LNCaP clone FGC (cell line): ENCODE measurements at regions not wholly inside any gene's neighbourhood (a gene's known extent, or its start where the extent isn't known, plus 50 kb on each side); places are given as distances from the start of the nearest gene placed in this dataset.

Source experiments
- DNase-seq: peaks from one replicate; pipeline ENCODE4 v3.0.0-alpha.2; 2011; ENCODE audit warnings: low read depth
- H3K4me3 ChIP-seq: 2 replicates; pipeline ENCODE4 v1.5.1; 2011; ENCODE audit warnings: mild to moderate bottlenecking, low read depth, low read length, control low read depth
- TF ChIP-seq, protein P1 (sequence below): IDR thresholded peaks from 2 replicates; pipeline ENCODE4 v1.5.1; 2012; ENCODE audit warnings: mild to moderate bottlenecking; ENCODE audit not compliant: control insufficient read depth, insufficient read depth; ENCODE audit errors: extremely low read depth

GRCh38 chrX:39288592-39288991 is 487.3 kb downstream of the MID1IP1 start:
- TF ChIP-seq, protein P1, sequence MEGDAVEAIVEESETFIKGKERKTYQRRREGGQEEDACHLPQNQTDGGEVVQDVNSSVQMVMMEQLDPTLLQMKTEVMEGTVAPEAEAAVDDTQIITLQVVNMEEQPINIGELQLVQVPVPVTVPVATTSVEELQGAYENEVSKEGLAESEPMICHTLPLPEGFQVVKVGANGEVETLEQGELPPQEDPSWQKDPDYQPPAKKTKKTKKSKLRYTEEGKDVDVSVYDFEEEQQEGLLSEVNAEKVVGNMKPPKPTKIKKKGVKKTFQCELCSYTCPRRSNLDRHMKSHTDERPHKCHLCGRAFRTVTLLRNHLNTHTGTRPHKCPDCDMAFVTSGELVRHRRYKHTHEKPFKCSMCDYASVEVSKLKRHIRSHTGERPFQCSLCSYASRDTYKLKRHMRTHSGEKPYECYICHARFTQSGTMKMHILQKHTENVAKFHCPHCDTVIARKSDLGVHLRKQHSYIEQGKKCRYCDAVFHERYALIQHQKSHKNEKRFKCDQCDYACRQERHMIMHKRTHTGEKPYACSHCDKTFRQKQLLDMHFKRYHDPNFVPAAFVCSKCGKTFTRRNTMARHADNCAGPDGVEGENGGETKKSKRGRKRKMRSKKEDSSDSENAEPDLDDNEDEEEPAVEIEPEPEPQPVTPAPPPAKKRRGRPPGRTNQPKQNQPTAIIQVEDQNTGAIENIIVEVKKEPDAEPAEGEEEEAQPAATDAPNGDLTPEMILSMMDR = no peak
- DNase-seq = no peak
- H3K4me3 ChIP-seq = no peak overlapping the region

DNA sequence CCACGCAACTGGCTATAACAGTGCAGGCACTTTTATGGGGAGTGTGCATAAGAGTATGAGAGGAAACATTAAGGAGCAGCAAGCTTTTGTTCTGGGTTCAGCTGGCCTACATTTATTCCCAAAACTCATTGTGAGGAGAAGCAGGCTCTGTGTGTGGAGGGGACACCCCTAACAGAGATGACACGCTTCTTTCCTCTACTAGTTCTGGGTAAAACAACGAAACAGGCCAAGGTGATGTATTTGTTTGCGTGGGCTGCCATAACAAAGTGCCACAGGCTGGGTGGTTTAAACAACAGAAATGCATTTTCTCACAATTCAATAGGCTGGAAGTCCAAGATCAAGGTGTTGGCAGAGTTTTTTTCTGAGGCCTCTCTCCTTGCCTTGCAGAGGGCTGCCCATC is 488.6 kb downstream of the MID1IP1 start:
- no peak for DNase-seq
- TF ChIP-seq, protein P1 = no peak
- H3K4me3 ChIP-seq = no peak overlapping the region

DNA sequence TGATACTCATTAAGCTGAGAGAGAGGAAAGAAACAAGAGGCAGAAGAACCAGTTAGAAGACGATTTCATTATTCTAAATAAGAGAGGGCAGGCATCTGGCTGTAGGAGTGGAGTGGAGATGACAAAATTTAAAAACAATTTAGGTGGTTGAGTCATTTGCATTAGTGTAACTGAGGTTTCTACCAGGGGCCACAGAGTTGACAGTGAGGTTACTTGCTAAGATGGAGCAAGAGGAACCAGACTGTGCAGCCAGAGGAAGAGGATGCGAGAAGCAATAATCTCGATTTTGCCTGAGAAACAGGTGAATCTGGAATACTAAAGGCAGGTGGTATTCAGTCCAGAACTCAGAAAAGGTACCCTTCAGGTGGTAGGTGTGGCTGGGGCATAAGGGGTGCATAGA is 491.9 kb downstream of the MID1IP1 start:
- no peak overlapping the region for H3K4me3 ChIP-seq
- DNase-seq = no peak
- TF ChIP-seq, protein P1 = no peak

GRCh38 chrX:39296472-39296871 is 495.2 kb downstream of the MID1IP1 start:
- TF ChIP-seq, protein P1 = no peak
- DNase-seq = no peak
- no peak overlapping the region for H3K4me3 ChIP-seq

GRCh38 chrX:39298821-39299220 is 497.6 kb downstream of the MID1IP1 start:
- TF ChIP-seq, protein P1 = no peak

GRCh38 chrX:39299615-39300014 is 498.4 kb downstream of the MID1IP1 start:
- DNase-seq = no peak
- no peak overlapping the region for H3K4me3 ChIP-seq
- TF ChIP-seq, protein P1 = no peak

More at GRCh38 chrX:39298821-39299220, 497.6 kb downstream of the MID1IP1 start:
- no peak overlapping the region for H3K4me3 ChIP-seq
- no peak for DNase-seq

GRCh38 chrX:39301036-39301435 is 499.8 kb downstream of the MID1IP1 start:
- TF ChIP-seq, protein P1 = no peak
- no peak for DNase-seq
- no peak overlapping the region for H3K4me3 ChIP-seq
